Testis (tissue), 2 donors: ENCODE measurements at regions not wholly inside any gene's neighbourhood (a gene's known extent, or its start where the extent isn't known, plus 50 kb on each side); places are given as distances from the start of the nearest gene placed in this dataset.
A peak's percentile ranks its signal among the peaks of the same experiment; 100 is the strongest.
"Not testable (repeated sequence)": the region's sequence is repeated elsewhere in the genome, so short reads cannot be mapped to it uniquely, and the experiment has no call there.

ENCODE experiments used
- DNase-seq: peaks from one replicate; pipeline ENCODE4 v3.0.0-alpha.2; 2019
- H3K27ac ChIP-seq, 2 donors: fragments of 200-600 bp; sonication (generic); one replicate each; pipeline ENCODE4 v1.5.1; 2019
- H3K27me3 ChIP-seq: fragments of 200-600 bp; sonication (generic); one replicate; pipeline ENCODE4 v1.5.1; 2019
- H3K36me3 ChIP-seq: fragments of 200-600 bp; sonication (generic); one replicate; pipeline ENCODE4 v1.5.1; 2017; ENCODE audit warnings: low read depth; ENCODE audit errors: missing control alignments
- H3K4me1 ChIP-seq: fragments of 200-600 bp; sonication (generic); one replicate; pipeline ENCODE4 v1.5.1; 2019
- H3K4me3 ChIP-seq, 2 donors: fragments of 200-600 bp; sonication (generic); one replicate each; pipeline ENCODE4 v1.5.1; 2017 to 2019
- H3K9me3 ChIP-seq: fragments of 200-600 bp; sonication (generic); one replicate; pipeline ENCODE4 v1.5.1; 2017
- POLR2A ChIP-seq: fragments of 450-650 bp; IDR thresholded peaks from one replicate; pipeline ENCODE4 v1.6.1; 2017; ENCODE audit warnings: antibody characterized with exemption, mild to moderate bottlenecking, moderate library complexity
- WGBS, 2 donors: methylation state at CpG; one replicate each; pipeline ENCODE4 v1.1.5; 2018; 5-methylcytosine and 5-hydroxymethylcytosine counted together
- intact Hi-C: fragments of 100-400 bp; cut with DNase I; formaldehyde crosslinking; loops from one replicate; pipeline ENCODE4 v1.15.1; 2023; ENCODE audit warnings: low total_unique reads
- TF ChIP-seq, protein P1 (sequence below), 3 experiments: fragments of 450-650 bp in 2 of 3; fragments of 200-600 bp in 1 of 3; sonication (generic) in 1 of 3; IDR thresholded peaks; one replicate each; pipeline ENCODE4 v1.5.1; 2016 to 2019; ENCODE audit warnings: antibody characterized with exemption in 3 of 3, mild to moderate bottlenecking in 2 of 3, moderate library complexity in 1 of 3

DNA sequence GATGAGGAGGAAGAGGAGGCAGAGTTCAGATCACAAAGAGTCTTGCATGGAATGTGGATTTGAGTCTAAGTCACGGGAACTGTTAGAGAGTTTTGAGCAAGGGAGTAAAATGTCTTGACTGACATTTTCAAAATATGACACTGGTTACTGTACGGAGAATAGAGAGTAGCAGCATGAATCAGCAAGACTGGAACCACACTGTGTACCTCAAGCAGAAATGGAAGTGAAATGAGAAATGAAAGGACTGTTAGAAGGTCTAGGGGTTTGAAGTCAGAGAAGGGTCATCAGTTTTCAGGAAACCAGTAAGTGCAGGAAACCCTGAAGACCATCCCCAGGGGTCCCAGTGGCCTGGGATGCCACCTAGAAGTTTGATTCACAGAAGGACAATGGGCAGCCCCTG, 236.3 kb downstream of the GALC start:
- intact Hi-C loops, result no loop called here
- no peak for DNase-seq
- no peaks in the 10 kb centered on the region for H3K4me1 ChIP-seq
- no peak for TF ChIP-seq POLR2A
- TF ChIP-seq, protein P1, sequence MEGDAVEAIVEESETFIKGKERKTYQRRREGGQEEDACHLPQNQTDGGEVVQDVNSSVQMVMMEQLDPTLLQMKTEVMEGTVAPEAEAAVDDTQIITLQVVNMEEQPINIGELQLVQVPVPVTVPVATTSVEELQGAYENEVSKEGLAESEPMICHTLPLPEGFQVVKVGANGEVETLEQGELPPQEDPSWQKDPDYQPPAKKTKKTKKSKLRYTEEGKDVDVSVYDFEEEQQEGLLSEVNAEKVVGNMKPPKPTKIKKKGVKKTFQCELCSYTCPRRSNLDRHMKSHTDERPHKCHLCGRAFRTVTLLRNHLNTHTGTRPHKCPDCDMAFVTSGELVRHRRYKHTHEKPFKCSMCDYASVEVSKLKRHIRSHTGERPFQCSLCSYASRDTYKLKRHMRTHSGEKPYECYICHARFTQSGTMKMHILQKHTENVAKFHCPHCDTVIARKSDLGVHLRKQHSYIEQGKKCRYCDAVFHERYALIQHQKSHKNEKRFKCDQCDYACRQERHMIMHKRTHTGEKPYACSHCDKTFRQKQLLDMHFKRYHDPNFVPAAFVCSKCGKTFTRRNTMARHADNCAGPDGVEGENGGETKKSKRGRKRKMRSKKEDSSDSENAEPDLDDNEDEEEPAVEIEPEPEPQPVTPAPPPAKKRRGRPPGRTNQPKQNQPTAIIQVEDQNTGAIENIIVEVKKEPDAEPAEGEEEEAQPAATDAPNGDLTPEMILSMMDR (IDR thresholded peaks at IDR 0.05), result no peak
- H3K4me3 ChIP-seq, result no peak overlapping the region
- no peak overlapping the region for H3K27ac ChIP-seq
- WGBS, 2 donors, result 77 to 90% methylated on average over 2 of the region's 2 CpGs
- no peaks in the 10 kb centered on the region for H3K36me3 ChIP-seq
- no peaks in the 10 kb centered on the region for H3K27me3 ChIP-seq
- H3K9me3 ChIP-seq, result no peaks in the 10 kb centered on the region

DNA sequence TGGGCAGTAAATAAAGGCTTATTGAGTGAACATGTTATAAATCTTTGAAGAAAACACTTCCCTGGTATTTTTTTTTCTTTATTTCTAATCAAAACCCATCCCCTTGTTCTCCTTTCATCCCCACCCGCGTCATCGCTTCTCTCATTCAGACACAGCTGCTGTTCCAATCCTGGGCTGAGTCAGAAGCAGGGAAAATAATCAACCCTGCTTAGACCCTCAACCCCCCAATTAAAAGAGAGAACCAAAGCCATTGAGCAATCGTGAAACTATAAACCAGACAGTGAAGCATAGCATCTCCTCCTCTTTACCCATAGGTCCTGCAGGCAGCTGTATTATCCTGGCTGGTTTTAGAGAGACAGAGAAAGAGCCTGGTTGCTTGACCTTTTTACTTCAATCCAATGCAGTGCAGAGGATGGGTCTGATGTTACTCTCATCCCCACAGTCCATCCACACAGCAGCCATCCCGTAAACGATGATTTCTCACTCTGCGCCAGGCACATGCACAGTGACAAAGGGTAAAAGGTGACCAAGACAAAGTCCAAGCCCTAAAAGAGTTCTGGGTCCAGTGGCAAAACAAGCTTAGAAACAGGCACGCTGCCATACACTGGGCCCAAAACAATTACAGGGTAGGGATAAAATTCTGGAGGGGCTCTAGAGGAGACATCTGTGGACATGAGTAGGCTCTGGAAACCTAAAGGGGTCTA, 238.3 kb downstream of the GALC start:
- whole genome bisulfite sequencing, 2 donors, result 87 to 90% methylated on average over 8 of the region's 8 CpGs
- Histone ChIP-seq H3K9me3 (no peaks in the 10 kb centered on the region), H3K27ac (no peak overlapping the region), H3K4me1 (no peaks in the 10 kb centered on the region), H3K27me3 (no peaks in the 10 kb centered on the region), H3K4me3 (no peak overlapping the region), H3K36me3 (no peaks in the 10 kb centered on the region)
- intact Hi-C loops, result no loop called here
- TF ChIP-seq, protein P1 (IDR thresholded peaks at IDR 0.05), result no peak
- TF ChIP-seq POLR2A, result no peak
- no peak for DNase-seq

DNA sequence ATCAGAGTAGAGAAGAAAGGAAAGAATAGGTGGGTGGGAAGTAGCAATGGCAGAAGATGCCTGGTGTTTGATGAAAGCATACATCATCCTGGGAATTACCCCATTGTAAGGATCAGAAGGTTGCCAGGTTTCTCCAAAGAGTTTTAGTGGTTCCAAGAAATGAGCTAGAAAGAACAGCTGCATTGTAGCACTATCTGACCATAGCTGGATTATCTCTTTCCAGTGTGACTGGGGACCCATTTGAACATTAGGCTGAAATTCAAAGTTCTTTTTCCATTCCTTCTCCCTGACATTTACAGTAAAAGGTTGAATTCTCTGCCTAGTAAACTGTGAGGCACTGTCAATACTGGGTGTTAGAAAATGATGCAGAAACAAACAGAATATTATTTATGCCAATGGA, 244.4 kb downstream of the GALC start:
- TF ChIP-seq, protein P1 (IDR thresholded peaks at IDR 0.05), result no peak
- TF ChIP-seq POLR2A, result no peak
- no peaks in the 10 kb centered on the region for H3K27me3 ChIP-seq
- no peak for DNase-seq
- no peaks in the 10 kb centered on the region for H3K9me3 ChIP-seq
- no peaks in the 10 kb centered on the region for H3K4me1 ChIP-seq
- no peak overlapping the region for H3K27ac ChIP-seq
- H3K4me3 ChIP-seq, result no peak overlapping the region
- no peaks in the 10 kb centered on the region for H3K36me3 ChIP-seq
- intact Hi-C loops, result no loop called here

DNA sequence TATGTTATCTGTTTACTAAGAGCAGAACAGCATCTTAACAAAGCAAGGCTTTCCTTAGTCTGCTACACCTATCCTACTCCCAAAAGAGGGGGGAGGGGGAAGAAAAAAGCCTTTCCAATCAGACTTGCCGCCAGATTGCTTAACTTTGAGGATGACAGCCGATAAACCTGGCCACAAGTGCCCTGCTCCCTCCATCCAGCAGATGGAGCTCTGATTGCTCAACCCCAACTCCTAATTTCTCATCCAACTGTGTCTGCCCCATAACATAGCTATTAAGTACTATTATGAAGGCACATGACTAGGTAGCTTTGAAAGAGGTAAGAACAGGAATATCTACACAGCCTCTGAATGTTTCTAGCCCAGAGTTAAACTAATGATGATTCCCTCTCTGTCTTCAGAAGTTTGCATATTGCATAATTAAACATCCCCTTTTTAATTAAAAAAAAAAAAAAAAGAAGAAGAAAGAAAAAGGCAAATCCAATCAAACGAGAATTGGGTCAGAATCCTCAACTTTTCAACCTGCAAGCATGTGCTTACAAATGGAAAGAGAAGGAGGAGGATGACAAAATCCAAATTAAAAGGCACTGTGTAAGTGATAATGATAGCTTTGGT, 247.4 kb downstream of the GALC start:
- 55 to 66% methylated on average over 3 of the region's 3 CpGs for WGBS, 2 donors
- TF ChIP-seq POLR2A, result no peak
- TF ChIP-seq, protein P1 (IDR thresholded peaks at IDR 0.05), result peak; percentile 17 to 61 (median 47)
- no peak overlapping the region for H3K4me3 ChIP-seq
- H3K9me3 ChIP-seq, result no peaks in the 10 kb centered on the region
- H3K27me3 ChIP-seq, result no peaks in the 10 kb centered on the region
- no peak overlapping the region for H3K27ac ChIP-seq
- intact Hi-C loops, result no loop called here
- peak; percentile 58 for DNase-seq
- no peaks in the 10 kb centered on the region for H3K36me3 ChIP-seq
- no peaks in the 10 kb centered on the region for H3K4me1 ChIP-seq

DNA sequence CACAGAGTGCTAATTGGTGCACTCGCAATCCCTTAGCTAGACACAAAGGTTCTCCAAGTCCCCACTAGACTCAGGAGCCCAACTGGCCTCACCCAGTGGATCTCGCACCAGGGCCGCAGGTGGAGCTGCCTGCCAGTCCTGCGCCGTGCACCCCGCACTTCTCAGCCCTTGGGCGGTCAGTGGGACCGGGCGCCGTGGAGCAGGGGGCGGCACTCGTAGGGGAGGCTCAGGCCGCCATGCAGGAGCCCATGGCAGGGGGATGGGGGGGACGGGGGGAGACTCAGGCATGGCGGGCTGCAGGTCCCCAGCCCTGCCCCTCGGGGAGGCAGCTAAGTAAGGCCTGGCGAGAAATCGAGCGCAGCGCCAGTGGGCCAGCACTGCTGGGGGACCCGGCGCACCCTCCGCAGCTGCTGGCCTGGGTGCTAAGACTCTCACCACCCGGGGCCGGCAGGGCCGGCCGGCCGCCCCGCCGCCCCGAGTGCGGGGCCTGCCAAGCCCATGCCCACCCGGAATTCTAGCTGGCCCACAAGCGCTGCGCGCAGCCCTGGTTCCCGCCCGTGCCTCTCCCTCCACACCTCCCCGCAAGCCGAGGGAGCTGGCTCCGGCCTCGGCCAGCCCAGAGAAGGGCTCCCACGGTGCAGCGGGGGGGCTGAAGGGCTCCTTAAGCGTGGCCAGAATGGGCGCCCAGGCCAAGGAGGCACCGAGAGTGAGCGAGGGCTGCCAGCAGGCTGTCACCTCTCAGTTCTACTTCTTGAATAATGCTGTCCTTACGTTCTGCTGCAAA, 258.2 kb downstream of the GALC start:
- intact Hi-C loops, DNase-seq, H3K27me3 ChIP-seq, H3K27ac ChIP-seq, H3K36me3 ChIP-seq, H3K9me3 ChIP-seq, H3K4me1 ChIP-seq: not testable (repeated sequence)
- WGBS, 2 donors, result 48 to 82% methylated on average over 9 to 47 of the region's 49 CpGs
- H3K4me3 ChIP-seq, result peak overlapping the region; percentile 36 to 41

DNA sequence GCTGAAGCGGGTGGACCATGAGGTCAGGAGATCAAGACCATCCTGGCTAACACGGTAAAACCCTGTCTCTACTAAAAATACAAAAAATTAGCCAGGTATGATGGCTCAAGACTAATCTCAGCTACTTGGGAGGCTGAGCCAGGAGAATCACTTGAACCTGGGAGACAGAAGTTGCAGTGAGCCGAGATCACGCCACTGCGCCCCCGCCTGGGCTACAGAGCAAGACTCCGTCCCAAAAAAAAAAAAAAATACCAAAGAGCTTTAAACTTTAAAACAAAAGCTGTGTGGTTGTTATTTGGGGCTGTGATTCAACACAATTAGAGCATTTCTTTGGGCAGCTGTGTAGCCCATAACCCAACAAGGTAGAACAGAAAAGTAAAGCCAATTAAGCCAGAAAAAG, 259.9 kb downstream of the GALC start:
- H3K27me3 ChIP-seq, H3K36me3 ChIP-seq, DNase-seq, intact Hi-C loops, H3K4me1 ChIP-seq, H3K9me3 ChIP-seq, H3K27ac ChIP-seq: not testable (repeated sequence)
- WGBS, 2 donors, result 52 to 82% methylated on average over 7 of the region's 7 CpGs
- H3K4me3 ChIP-seq, result peak overlapping the region in 1 of 2 donors; percentile 9
